Glomerular visceral epithelial cell (primary cell): ENCODE measurements at regions not wholly inside any gene's neighbourhood (a gene's known extent, or its start where the extent isn't known, plus 50 kb on each side); places are given as distances from the start of the nearest gene placed in this dataset.
"Not testable (repeated sequence)": the region's sequence is repeated elsewhere in the genome, so short reads cannot be mapped to it uniquely, and the experiment has no call there.

ENCODE experiments used
- DNase-seq: peaks from one replicate; pipeline ENCODE4 v3.0.0-alpha.2; 2016; ENCODE audit errors: extremely low spot score

- DNase-seq, result no peak
These were observed 112.5 kb upstream of the PAXBP1 start for GRCh38 chr21:32884062-32884461.

- DNase-seq, result no peak
These were observed 114.8 kb upstream of the PAXBP1 start for GRCh38 chr21:32886339-32886738.

- no peak for DNase-seq
These were observed 115.5 kb upstream of the PAXBP1 start for GRCh38 chr21:32887026-32887425.

- no peak for DNase-seq
These were observed 117.4 kb upstream of the PAXBP1 start for GRCh38 chr21:32888971-32889370.

- no peak for DNase-seq
These were observed 118.0 kb upstream of the PAXBP1 start for GRCh38 chr21:32889596-32889995.

- no peak for DNase-seq
These were observed 122.8 kb upstream of the PAXBP1 start for GRCh38 chr21:32894321-32894720.

- DNase-seq, result no peak
These were observed 124.9 kb upstream of the OLIG2 start for GRCh38 chr21:32900814-32901213.

GRCh38 chr21:32907521-32907920 lies 118.2 kb upstream of the OLIG2 start:
- DNase-seq, result no peak

- DNase-seq, result no peak
These were observed 117.2 kb upstream of the OLIG2 start for GRCh38 chr21:32908534-32908933.

GRCh38 chr21:32909393-32909792 lies 116.3 kb upstream of the OLIG2 start:
- DNase-seq, result no peak

GRCh38 chr21:32914424-32915039 lies 111.2 kb upstream of the OLIG2 start:
- no peak for DNase-seq

- no peak for DNase-seq
These were observed 110.6 kb upstream of the OLIG2 start for GRCh38 chr21:32915099-32915498.

- no peak for DNase-seq
These were observed 109.6 kb upstream of the OLIG2 start for GRCh38 chr21:32916088-32916487.

- DNase-seq, result no peak
These were observed 109.1 kb upstream of the OLIG2 start for GRCh38 chr21:32916522-32917099.

GRCh38 chr21:32917362-32918135 lies 108.2 kb upstream of the OLIG2 start:
- no peak for DNase-seq

GRCh38 chr21:32918478-32919120 lies 107.1 kb upstream of the OLIG2 start:
- DNase-seq, result no peak

GRCh38 chr21:32920474-32920873 lies 105.3 kb upstream of the OLIG2 start:
- no peak for DNase-seq

- DNase-seq, result peak; percentile 7
These were observed 104.0 kb upstream of the OLIG2 start for GRCh38 chr21:32921632-32922230.

GRCh38 chr21:32925098-32925497 lies 100.6 kb upstream of the OLIG2 start:
- DNase-seq, result no peak

- DNase-seq, result no peak
These were observed 96.1 kb upstream of the OLIG2 start for GRCh38 chr21:32929633-32930038.

GRCh38 chr21:32930673-32931072 lies 95.1 kb upstream of the OLIG2 start:
- no peak for DNase-seq

- not testable (repeated sequence) for DNase-seq
These were observed 91.7 kb upstream of the OLIG2 start for GRCh38 chr21:32934068-32934467.
